ENCODE measurements at regions not wholly inside any gene's neighbourhood (a gene's known extent, or its start where the extent isn't known, plus 50 kb on each side); places are given as distances from the start of the nearest gene placed in this dataset.

DNA sequence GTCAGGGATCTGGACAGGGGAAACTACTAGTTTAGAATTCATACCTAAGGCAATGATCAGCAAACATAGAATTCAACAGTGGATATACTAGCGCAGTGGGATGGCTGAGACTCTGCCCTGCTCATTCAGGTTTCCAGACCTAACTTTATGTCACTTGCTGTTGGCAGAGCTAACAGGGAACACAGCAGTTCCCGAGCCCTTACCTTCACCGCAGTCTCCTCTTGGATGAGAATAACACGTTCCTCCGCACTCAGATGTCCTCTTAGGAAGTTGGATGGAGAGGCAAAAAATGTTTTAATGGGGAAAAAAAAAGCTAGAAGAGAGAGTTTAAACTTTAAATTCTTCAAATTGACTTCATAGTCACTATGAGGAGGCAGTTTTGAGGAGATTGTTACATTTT, 159.7 kb upstream of the FREM2 start:
- TF ChIP-seq POLR2A (IDR thresholded peaks at IDR 0.05; ENCODE audit: low read length) (no peak), GATA1 (IDR thresholded peaks at IDR 0.05; ENCODE audit: low read depth, low read length) (no peak)
